HUDEP-2 (cell line): ENCODE measurements at regions not wholly inside any gene's neighbourhood (a gene's known extent, or its start where the extent isn't known, plus 50 kb on each side); places are given as distances from the start of the nearest gene placed in this dataset.
A peak's percentile ranks its signal among the peaks of the same experiment; 100 is the strongest.

Experiments
- DNase-seq, 76 experiments: peaks; one replicate each; lab custom pipeline; 2025; ENCODE audit not compliant: unreplicated experiment in 76 of 76; lab: John Stamatoyannopoulos, UW

- no peak for DNase-seq
Observed at GRCh38 chr6:168213121-168213524, 106.5 kb downstream of the DACT2 start.

- no peak for DNase-seq
Observed at GRCh38 chr6:168212362-168212761, 107.2 kb downstream of the DACT2 start.

GRCh38 chr6:168211681-168212080 lies 107.9 kb downstream of the DACT2 start:
- no peak for DNase-seq

GRCh38 chr6:168210239-168211105 lies 109.1 kb downstream of the DACT2 start:
- no peak for DNase-seq

- no peak for DNase-seq
Observed at GRCh38 chr6:168209420-168209819, 110.2 kb downstream of the DACT2 start.

- DNase-seq = no peak
Observed at GRCh38 chr6:168208854-168209253, 110.7 kb downstream of the DACT2 start.

- no peak for DNase-seq
Observed at GRCh38 chr6:168208402-168208801, 111.2 kb downstream of the DACT2 start.

GRCh38 chr6:168207421-168208175 lies 112.0 kb downstream of the DACT2 start:
- DNase-seq = no peak

GRCh38 chr6:168206661-168207274 lies 112.8 kb downstream of the DACT2 start:
- DNase-seq = no peak

- DNase-seq = no peak
Observed at GRCh38 chr6:168206186-168206585, 113.4 kb downstream of the DACT2 start.

GRCh38 chr6:168201799-168202198 lies 117.8 kb downstream of the DACT2 start:
- DNase-seq = no peak

- peak in 1 of 76 experiments; percentile 13 for DNase-seq
Observed at GRCh38 chr6:168201383-168201782, 118.2 kb downstream of the DACT2 start.

- no peak for DNase-seq
Observed at GRCh38 chr6:168200571-168201134, 118.9 kb downstream of the DACT2 start.

- DNase-seq = no peak
Observed at GRCh38 chr6:168198302-168199180, 119.5 kb upstream of the FRMD1 start.

- no peak for DNase-seq
Observed at GRCh38 chr6:168197636-168198301, 118.8 kb upstream of the FRMD1 start.

- no peak for DNase-seq
Observed at GRCh38 chr6:168196881-168197635, 118.0 kb upstream of the FRMD1 start.

- no peak for DNase-seq
Observed at GRCh38 chr6:168196385-168196860, 117.4 kb upstream of the FRMD1 start.

- DNase-seq = no peak
Observed at GRCh38 chr6:168195712-168196111, 116.7 kb upstream of the FRMD1 start.
